HAP-1 (cell line): ENCODE measurements at regions not wholly inside any gene's neighbourhood (a gene's known extent, or its start where the extent isn't known, plus 50 kb on each side); places are given as distances from the start of the nearest gene placed in this dataset.

Experiments used
- DNase-seq, 2 experiments: peaks; one replicate each; pipeline ENCODE4 v3.0.0-alpha.2; 2016 to 2020; ENCODE audit warnings: low spot score in 2 of 2
- H3K27me3 ChIP-seq: fragments of 250-450 bp; sonication (Bioruptor Pico); 2 replicates; pipeline ENCODE4 v1.5.1; 2020; ENCODE audit warnings: low read depth, mild to moderate bottlenecking, moderate library complexity
- H3K36me3 ChIP-seq: fragments of 250-450 bp; sonication (Bioruptor Pico); replicated peaks from 2 replicates; pipeline ENCODE4 v1.5.1; 2020; ENCODE audit warnings: mild to moderate bottlenecking
- H3K4me1 ChIP-seq: fragments of 250-450 bp; sonication (Bioruptor Pico); 2 replicates; pipeline ENCODE4 v1.5.1; 2020; ENCODE audit warnings: mild to moderate bottlenecking
- H3K4me3 ChIP-seq: fragments of 250-450 bp; sonication (Bioruptor Pico); 2 replicates; pipeline ENCODE4 v1.5.1; 2020; ENCODE audit warnings: mild to moderate bottlenecking, moderate library complexity
- H3K9me3 ChIP-seq: fragments of 250-450 bp; sonication (Bioruptor Pico); 2 replicates; pipeline ENCODE4 v1.5.1; 2020; ENCODE audit warnings: mild to moderate bottlenecking, moderate library complexity
- in situ Hi-C: fragments of 300-500 bp; cut with MboI; formaldehyde crosslinking; loops from 3 replicates; pipeline ENCODE4 v1.14.3; 2020; ENCODE audit warnings: low sequenced_read_pairs, inconsistent platforms, mixed read lengths

GRCh38 chr22:34129691-34130486, 209.6 kb upstream of the LARGE1 start:
- Histone ChIP-seq H3K9me3 (no peaks in the 10 kb centered on the region), H3K27me3 (no peaks in the 10 kb centered on the region; the same call in 1 of the 2 replicates), H3K36me3 (no peaks in the 10 kb centered on the region), H3K4me3 (no peak overlapping the region), H3K4me1 (no peaks in the 10 kb centered on the region)
- in situ Hi-C loops: no loop called here
- DNase-seq: no peak

GRCh38 chr22:34135749-34136148, 215.5 kb upstream of the LARGE1 start:
- no peaks in the 10 kb centered on the region for H3K9me3 ChIP-seq
- no peaks in the 10 kb centered on the region for H3K36me3 ChIP-seq
- in situ Hi-C loops: no loop called here
- H3K4me1 ChIP-seq: no peaks in the 10 kb centered on the region
- H3K4me3 ChIP-seq: no peak overlapping the region
- DNase-seq: no peak
- no peaks in the 10 kb centered on the region; the same call in 1 of the 2 replicates for H3K27me3 ChIP-seq

GRCh38 chr22:34150023-34150422, 229.7 kb upstream of the LARGE1 start:
- Histone ChIP-seq H3K9me3 (no peaks in the 10 kb centered on the region; the same call in 1 of the 2 replicates), H3K36me3 (no peaks in the 10 kb centered on the region), H3K4me3 (no peak overlapping the region), H3K27me3 (no peaks in the 10 kb centered on the region), H3K4me1 (no peaks in the 10 kb centered on the region)
- in situ Hi-C loops: no loop called here
- no peak for DNase-seq

DNA sequence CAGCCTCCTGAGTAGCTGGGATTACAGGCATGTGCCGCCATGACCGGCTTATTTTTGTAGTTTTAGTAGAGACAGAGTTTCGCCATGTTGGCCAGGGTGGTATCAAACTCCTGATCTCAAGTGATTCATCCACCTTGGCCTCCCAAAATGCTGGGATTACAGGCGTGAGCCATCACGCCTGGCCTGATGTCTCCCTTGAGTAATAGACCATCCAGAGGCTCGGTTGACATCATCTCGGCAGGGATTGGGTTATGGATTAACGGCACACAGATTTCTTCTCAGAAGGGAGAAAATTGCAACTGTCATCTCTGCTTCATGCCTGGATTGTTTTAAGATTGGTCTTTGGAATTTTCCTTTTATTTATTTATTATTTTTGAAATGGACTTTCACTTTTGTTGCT, 239.2 kb upstream of the LARGE1 start:
- no peak overlapping the region for H3K4me3 ChIP-seq
- H3K9me3 ChIP-seq: no peaks in the 10 kb centered on the region
- H3K27me3 ChIP-seq: no peaks in the 10 kb centered on the region; the same call in 1 of the 2 replicates
- no peaks in the 10 kb centered on the region for H3K4me1 ChIP-seq
- in situ Hi-C loops: no loop called here
- H3K36me3 ChIP-seq: no peaks in the 10 kb centered on the region
- no peak for DNase-seq

DNA sequence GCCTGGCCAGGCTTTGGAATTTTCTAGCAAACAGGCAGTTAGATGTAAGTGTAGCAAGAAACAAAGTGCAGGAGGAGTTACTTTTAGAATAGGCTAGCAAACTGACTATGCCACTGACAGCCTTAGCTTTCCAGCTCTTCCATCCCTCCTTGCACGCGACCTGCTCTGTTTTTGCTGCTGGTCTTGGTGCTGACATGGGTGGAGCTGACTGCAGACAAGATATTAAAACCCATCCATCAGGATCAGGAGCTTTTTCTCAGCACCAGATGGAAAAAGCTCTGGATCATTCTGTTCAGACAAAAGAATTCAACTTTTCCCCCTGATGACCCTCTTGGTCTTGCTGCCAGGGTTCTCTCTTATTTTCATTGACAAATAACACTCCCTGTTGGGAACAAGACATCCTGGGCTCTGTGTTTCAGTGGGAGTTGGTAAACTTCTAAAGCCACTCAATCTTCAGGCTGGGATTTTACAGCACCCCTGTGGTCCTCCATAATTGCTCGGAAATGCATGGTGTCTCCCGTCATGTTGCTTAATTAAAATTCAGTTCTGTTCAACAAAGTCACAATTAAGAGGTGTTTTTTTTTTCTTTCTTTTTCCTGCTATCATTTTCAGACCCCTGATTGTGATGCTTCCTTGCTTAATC, 240.0 kb upstream of the LARGE1 start:
- no peak for DNase-seq
- Histone ChIP-seq H3K4me1 (no peaks in the 10 kb centered on the region), H3K36me3 (no peaks in the 10 kb centered on the region), H3K27me3 (no peaks in the 10 kb centered on the region; the same call in 1 of the 2 replicates), H3K9me3 (no peaks in the 10 kb centered on the region), H3K4me3 (no peak overlapping the region)
- in situ Hi-C loops: no loop called here

GRCh38 chr22:34161431-34162123, 241.3 kb upstream of the LARGE1 start:
- in situ Hi-C loops: no loop called here
- H3K27me3 ChIP-seq: no peaks in the 10 kb centered on the region; the same call in 1 of the 2 replicates

GRCh38 chr22:34198976-34199375, 278.7 kb upstream of the LARGE1 start:
- no peaks in the 10 kb centered on the region for H3K9me3 ChIP-seq

More at GRCh38 chr22:34161431-34162123, 241.3 kb upstream of the LARGE1 start:
- Histone ChIP-seq H3K4me1 (no peaks in the 10 kb centered on the region), H3K4me3 (no peak overlapping the region), H3K9me3 (no peaks in the 10 kb centered on the region), H3K36me3 (no peaks in the 10 kb centered on the region)
- no peak for DNase-seq

DNA sequence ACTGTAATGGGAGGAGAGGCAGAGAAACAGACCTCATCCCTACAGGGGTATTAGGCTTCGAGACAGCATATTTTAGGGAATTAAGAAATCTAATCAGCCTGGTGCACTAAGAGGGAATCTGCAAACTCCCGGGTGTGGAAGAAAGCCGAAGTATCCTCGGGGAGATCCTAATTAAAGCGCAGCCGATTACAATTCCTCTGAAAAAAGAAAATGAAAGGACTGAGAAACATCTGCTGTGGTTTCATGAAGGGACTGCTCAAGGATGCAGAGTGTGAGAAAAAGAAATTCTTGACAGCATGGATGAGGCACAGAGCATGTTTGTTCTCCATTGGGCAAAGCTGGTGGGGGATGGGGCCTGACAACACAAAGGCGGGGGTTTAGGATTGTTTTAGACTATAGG, 290.0 kb upstream of the LARGE1 start:
- no peak for DNase-seq
- no peaks in the 10 kb centered on the region for H3K27me3 ChIP-seq
- no peaks in the 10 kb centered on the region for H3K4me1 ChIP-seq
- in situ Hi-C loops: no loop called here
- H3K4me3 ChIP-seq: no peak overlapping the region
- H3K36me3 ChIP-seq: no peaks in the 10 kb centered on the region
- H3K9me3 ChIP-seq: no peaks in the 10 kb centered on the region

More at GRCh38 chr22:34198976-34199375, 278.7 kb upstream of the LARGE1 start:
- in situ Hi-C loops: no loop called here
- Histone ChIP-seq H3K4me1 (peaks cover 2% of the 10 kb centered on the region; the same call in 1 of the 2 replicates), H3K4me3 (no peak overlapping the region), H3K36me3 (no peaks in the 10 kb centered on the region), H3K27me3 (no peaks in the 10 kb centered on the region)
- no peak for DNase-seq

- Histone ChIP-seq H3K4me3 (no peak overlapping the region), H3K4me1 (no peaks in the 10 kb centered on the region), H3K27me3 (no peaks in the 10 kb centered on the region), H3K9me3 (no peaks in the 10 kb centered on the region), H3K36me3 (no peaks in the 10 kb centered on the region)
- in situ Hi-C loops: no loop called here
- DNase-seq: no peak
Observed at GRCh38 chr22:34214372-34214771, 294.1 kb upstream of the LARGE1 start.

- Histone ChIP-seq H3K4me1 (no peaks in the 10 kb centered on the region), H3K27me3 (no peaks in the 10 kb centered on the region), H3K36me3 (no peaks in the 10 kb centered on the region), H3K9me3 (no peaks in the 10 kb centered on the region), H3K4me3 (no peak overlapping the region)
- DNase-seq: no peak
- in situ Hi-C loops: no loop called here
Observed at GRCh38 chr22:34225278-34225677, 305.0 kb upstream of the LARGE1 start.

DNA sequence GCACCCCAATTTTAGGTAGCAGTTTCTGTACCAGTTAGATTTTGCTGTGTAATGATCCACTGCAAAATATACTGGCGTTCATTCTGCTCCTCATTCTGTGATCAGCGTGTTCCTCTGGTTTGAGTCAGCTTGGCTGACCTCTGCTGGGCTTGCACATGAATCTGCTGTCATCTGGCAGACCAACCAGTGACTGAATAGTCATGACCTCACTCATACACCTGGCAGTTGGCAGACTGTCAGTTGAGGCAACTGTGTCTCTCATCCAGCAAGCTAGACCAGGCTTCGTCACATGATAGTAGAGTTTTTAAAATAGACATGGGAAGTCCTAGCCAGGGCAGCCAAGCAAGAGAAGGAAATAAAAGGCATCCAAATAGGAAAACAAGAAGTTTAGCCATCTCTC, 316.3 kb upstream of the LARGE1 start:
- Histone ChIP-seq H3K36me3 (no peaks in the 10 kb centered on the region), H3K4me1 (no peaks in the 10 kb centered on the region), H3K9me3 (no peaks in the 10 kb centered on the region), H3K4me3 (no peak overlapping the region), H3K27me3 (no peaks in the 10 kb centered on the region)
- no peak for DNase-seq
- in situ Hi-C loops: no loop called here

DNA sequence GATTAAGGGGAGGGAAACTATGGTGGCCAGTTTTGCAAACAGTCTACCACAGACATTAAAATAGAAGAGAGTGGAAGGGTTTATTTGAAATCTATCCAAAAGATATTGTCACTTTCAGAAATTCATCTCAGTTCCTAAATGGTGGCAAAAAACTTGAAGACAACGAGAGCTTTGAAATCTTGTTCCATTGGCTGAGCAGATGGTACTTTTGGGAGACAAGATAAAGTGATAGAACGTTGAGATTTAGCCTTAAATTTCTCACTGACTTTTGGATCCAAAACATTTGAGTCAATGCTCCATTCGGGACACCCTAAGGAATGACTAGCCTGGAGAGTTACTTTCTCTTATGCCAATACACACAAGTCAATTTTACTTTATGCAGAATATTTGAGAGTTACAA, 319.1 kb upstream of the LARGE1 start:
- in situ Hi-C loops: no loop called here
- H3K4me1 ChIP-seq: no peaks in the 10 kb centered on the region
- no peak overlapping the region for H3K4me3 ChIP-seq
- DNase-seq: no peak
- H3K27me3 ChIP-seq: no peaks in the 10 kb centered on the region
- H3K36me3 ChIP-seq: no peaks in the 10 kb centered on the region
- no peaks in the 10 kb centered on the region for H3K9me3 ChIP-seq

- DNase-seq: no peak
- Histone ChIP-seq H3K4me3 (no peak overlapping the region), H3K4me1 (no peaks in the 10 kb centered on the region), H3K9me3 (no peaks in the 10 kb centered on the region), H3K36me3 (no peaks in the 10 kb centered on the region), H3K27me3 (no peaks in the 10 kb centered on the region)
- in situ Hi-C loops: no loop called here
Observed at GRCh38 chr22:34243023-34243422, 322.7 kb upstream of the LARGE1 start.

DNA sequence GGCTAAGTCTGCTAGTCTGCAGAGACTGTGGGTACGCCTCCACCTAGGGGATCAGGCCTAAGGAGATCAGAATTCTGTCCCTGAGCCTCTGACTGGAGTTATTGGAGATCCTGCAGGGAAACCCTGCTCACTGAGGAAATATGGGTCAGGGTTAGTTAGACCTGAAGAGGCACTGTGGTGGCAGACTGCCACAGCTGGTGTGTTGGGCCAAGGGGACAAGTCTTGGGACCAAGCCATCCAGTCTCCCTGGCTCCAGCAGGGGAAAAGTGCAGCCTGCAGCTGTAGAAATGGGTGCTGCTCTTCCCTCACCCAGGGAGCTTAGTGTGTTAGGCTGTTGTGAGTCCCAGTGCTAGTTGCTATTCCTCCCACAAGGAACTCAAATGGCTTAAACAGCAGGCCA, 334.8 kb upstream of the LARGE1 start:
- H3K4me3 ChIP-seq: no peak overlapping the region

More for the DNA sequence above, 334.8 kb upstream of the LARGE1 start:
- in situ Hi-C loops: no loop called here
- no peak for DNase-seq
- H3K4me1 ChIP-seq: no peaks in the 10 kb centered on the region
- H3K36me3 ChIP-seq: no peaks in the 10 kb centered on the region
- H3K27me3 ChIP-seq: no peaks in the 10 kb centered on the region
- no peaks in the 10 kb centered on the region for H3K9me3 ChIP-seq
